ENCODE measurements at regions not wholly inside any gene's neighbourhood (a gene's known extent, or its start where the extent isn't known, plus 50 kb on each side); places are given as distances from the start of the nearest gene placed in this dataset.

- H2BK120ac ChIP-seq (ENCODE audit: low read depth, low read length) = no peak overlapping the region
- H3K9me1 ChIP-seq (ENCODE audit: insufficient read depth, low read length) = peaks cover 5% of the 10 kb centered on the region; the same call in 1 of the 2 replicates
- no TSS peak for BruUV-seq (replicated peaks)
- H2AK9ac ChIP-seq (replicated peaks; ENCODE audit: low read depth, low read length, poor library complexity) = no peak overlapping the region
- H2BK5ac ChIP-seq (ENCODE audit: low read depth, low read length, poor library complexity, severe bottlenecking) = no peak overlapping the region
- no peak overlapping the region for H3K18ac ChIP-seq (ENCODE audit: low read depth, low read length)
- no peak overlapping the region for H3K9ac ChIP-seq (ENCODE audit: low read depth, low read length)
- ChIA-PET CTCF (no interaction called here), POLR2A (ENCODE audit: unreplicated experiment) (no interaction called here)
- H3K4me2 ChIP-seq (ENCODE audit: low read depth, low read length) = no peak overlapping the region
- H4K8ac ChIP-seq (ENCODE audit: low read depth in 2 of 2, low read length in 2 of 2) = no peak overlapping the region
- H3K27ac ChIP-seq (ENCODE audit: insufficient read depth, low read length) = no peak overlapping the region
- TF ChIP-seq CHD1 (IDR thresholded peaks at IDR 0.05; ENCODE audit: low read depth, low read length) = no peak
- TF ChIP-seq CEBPB (IDR thresholded peaks at IDR 0.05; ENCODE audit: low read depth, low read length) = no peak
- no peak for TF ChIP-seq RAD21 (IDR thresholded peaks at IDR 0.05; ENCODE audit: low read length)
- no peak for TF ChIP-seq POLR2A (IDR thresholded peaks at IDR 0.05; ENCODE audit: low read depth, low read length)
- TF ChIP-seq ELK1 (IDR thresholded peaks at IDR 0.05; ENCODE audit: borderline replicate concordance, low read depth, low read length) = no peak
- no peak for TF ChIP-seq USF2 (IDR thresholded peaks at IDR 0.05; ENCODE audit: low read depth, low read length)
- no peak for TF ChIP-seq RCOR1 (IDR thresholded peaks at IDR 0.05; ENCODE audit: insufficient replicate concordance, low read length)
- no peak for TF ChIP-seq RFX5 (IDR thresholded peaks at IDR 0.05; ENCODE audit: low read depth, low read length)
- TF ChIP-seq CTCF (conservative IDR thresholded peaks at IDR 0.05; ENCODE audit: low read depth, low read length) = no peak
- TF ChIP-seq MXI1 (IDR thresholded peaks at IDR 0.05; ENCODE audit: borderline replicate concordance, low read depth, low read length) = no peak
- no peak for TF ChIP-seq SMC3 (IDR thresholded peaks at IDR 0.05; ENCODE audit: low read depth, low read length)
- TF ChIP-seq MAZ (IDR thresholded peaks at IDR 0.05; ENCODE audit: borderline replicate concordance, low read depth, low read length) = no peak
- TF ChIP-seq FOS (IDR thresholded peaks at IDR 0.05; ENCODE audit: low read depth, low read length) = no peak
- TF ChIP-seq BHLHE40 (IDR thresholded peaks at IDR 0.05; ENCODE audit: low read depth, low read length) = no peak
- TF ChIP-seq NFE2L2 (IDR thresholded peaks at IDR 0.05; ENCODE audit: low read depth, low read length) = no peak
- no peak for TF ChIP-seq MAFK (IDR thresholded peaks at IDR 0.05; ENCODE audit: low read depth, low read length)
- intact Hi-C loops (cut with micrococcal nuclease) (no loop called here), dilution Hi-C loops (cut with HindIII; ENCODE audit: low sequenced_read_pairs, unreplicated experiment) (no loop called here), in situ Hi-C loops (cut with MboI; ENCODE audit: low sequenced_read_pairs) (no loop called here)
- peaks cover 8% of the 10 kb centered on the region for H3K4me1 ChIP-seq (ENCODE audit: control insufficient read depth, insufficient read depth, low read length)
- no peak overlapping the region for H3K23ac ChIP-seq (ENCODE audit: low read depth, low read length)
- no peaks in the 10 kb centered on the region for H3K27me3 ChIP-seq (ENCODE audit: control insufficient read depth, insufficient read depth, low read length)
- WGBS, 2 experiments (ENCODE audit: extremely low coverage in 2 of 2, insufficient read length in 1 of 2) = no CpG with 5 or more reads among the region's 1 CpG
- no peak overlapping the region for H3K14ac ChIP-seq (replicated peaks; ENCODE audit: low read depth, low read length)
- H3K4me3 ChIP-seq (ENCODE audit: insufficient read depth, low read depth, low read length) = no peak overlapping the region
- H2AK5ac ChIP-seq (ENCODE audit: low read depth, low read length) = no peak overlapping the region
- ATAC-seq (ENCODE audit: low read depth) (no peak), DNase-seq (no peak)
- no peak overlapping the region for H2AFZ ChIP-seq (replicated peaks; ENCODE audit: low read length, poor library complexity)
- no peak overlapping the region for H3K4ac ChIP-seq (ENCODE audit: low read depth, low read length)
- H4K5ac ChIP-seq (ENCODE audit: low read depth, low read length) = no peak overlapping the region
- H4K20me1 ChIP-seq (ENCODE audit: insufficient read depth, low read length) = peaks cover 12% of the 10 kb centered on the region; the same call in 1 of the 2 replicates
- H2BK15ac ChIP-seq (ENCODE audit: low read depth, low read length) = no peak overlapping the region
- no peaks in the 10 kb centered on the region; the same call in 1 of the 2 replicates for H3K36me3 ChIP-seq (ENCODE audit: control insufficient read depth, insufficient read depth, low read length)
- no peak overlapping the region for H3K56ac ChIP-seq (ENCODE audit: extremely low read depth, insufficient read depth, low read length)
- H3K79me1 ChIP-seq (ENCODE audit: low read depth in 1 of 2, low read length in 2 of 2) = peaks cover 17 to 26% of the 10 kb centered on the region in 2 experiments
- no peaks in the 10 kb centered on the region for H3K9me3 ChIP-seq (ENCODE audit: control insufficient read depth, insufficient read depth, low read length)
- no peak overlapping the region for H4K91ac ChIP-seq (ENCODE audit: insufficient read depth, low read depth, low read length)
- no peak overlapping the region for H2BK20ac ChIP-seq (ENCODE audit: low read depth, low read length)
Measured at GRCh38 chr14:71533800-71534199, 398.4 kb upstream of the RGS6 start.
